GM12875 (cell line): ENCODE measurements at regions not wholly inside any gene's neighbourhood (a gene's known extent, or its start where the extent isn't known, plus 50 kb on each side); places are given as distances from the start of the nearest gene placed in this dataset.
"Not testable (repeated sequence)": the region's sequence is repeated elsewhere in the genome, so short reads cannot be mapped to it uniquely, and the experiment has no call there.

Experiments used
- H3K4me3 ChIP-seq: one replicate; pipeline ENCODE4 v1.5.1; 2011; ENCODE audit warnings: low read depth, low read length, control low read depth
- TF ChIP-seq, protein P1 (sequence below): IDR thresholded peaks from 2 replicates; pipeline ENCODE4 v1.5.1; 2011; ENCODE audit warnings: low read depth, mild to moderate bottlenecking, control low read depth, inconsistent platforms, low read length, moderate library complexity, borderline replicate concordance; ENCODE audit not compliant: insufficient read depth

DNA sequence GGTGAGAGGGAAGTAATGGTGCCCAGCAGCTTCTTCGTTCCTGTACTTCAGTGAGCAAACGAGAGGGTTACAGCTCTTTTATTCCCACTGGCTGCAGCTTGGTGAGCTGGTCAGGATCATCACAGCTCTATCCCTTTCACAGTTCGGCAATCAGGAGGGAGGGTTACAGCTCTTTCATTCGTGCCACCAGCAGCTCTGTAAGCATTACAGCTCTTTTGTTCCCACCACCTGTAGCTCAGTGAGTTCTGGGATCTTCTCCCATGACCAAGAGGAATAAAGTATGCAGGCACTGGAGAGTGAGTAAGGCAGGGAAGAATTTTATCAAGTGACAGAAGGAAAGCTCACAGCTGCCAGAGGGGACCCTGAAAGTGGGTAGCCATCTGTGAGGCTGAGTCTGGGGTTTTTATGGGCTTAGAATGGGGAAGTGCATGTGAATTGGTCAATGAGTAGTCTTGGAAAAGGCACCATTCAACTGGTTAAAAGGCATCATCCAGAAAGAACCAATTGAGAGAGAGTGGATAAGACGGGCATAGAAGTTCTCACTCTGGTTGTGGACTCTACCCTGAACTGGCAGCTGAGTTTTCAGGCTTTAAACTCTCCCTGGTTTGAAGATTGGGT lies 123.7 kb downstream of the COX18 start:
- TF ChIP-seq, protein P1, sequence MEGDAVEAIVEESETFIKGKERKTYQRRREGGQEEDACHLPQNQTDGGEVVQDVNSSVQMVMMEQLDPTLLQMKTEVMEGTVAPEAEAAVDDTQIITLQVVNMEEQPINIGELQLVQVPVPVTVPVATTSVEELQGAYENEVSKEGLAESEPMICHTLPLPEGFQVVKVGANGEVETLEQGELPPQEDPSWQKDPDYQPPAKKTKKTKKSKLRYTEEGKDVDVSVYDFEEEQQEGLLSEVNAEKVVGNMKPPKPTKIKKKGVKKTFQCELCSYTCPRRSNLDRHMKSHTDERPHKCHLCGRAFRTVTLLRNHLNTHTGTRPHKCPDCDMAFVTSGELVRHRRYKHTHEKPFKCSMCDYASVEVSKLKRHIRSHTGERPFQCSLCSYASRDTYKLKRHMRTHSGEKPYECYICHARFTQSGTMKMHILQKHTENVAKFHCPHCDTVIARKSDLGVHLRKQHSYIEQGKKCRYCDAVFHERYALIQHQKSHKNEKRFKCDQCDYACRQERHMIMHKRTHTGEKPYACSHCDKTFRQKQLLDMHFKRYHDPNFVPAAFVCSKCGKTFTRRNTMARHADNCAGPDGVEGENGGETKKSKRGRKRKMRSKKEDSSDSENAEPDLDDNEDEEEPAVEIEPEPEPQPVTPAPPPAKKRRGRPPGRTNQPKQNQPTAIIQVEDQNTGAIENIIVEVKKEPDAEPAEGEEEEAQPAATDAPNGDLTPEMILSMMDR = no peak
- no peak overlapping the region for H3K4me3 ChIP-seq

DNA sequence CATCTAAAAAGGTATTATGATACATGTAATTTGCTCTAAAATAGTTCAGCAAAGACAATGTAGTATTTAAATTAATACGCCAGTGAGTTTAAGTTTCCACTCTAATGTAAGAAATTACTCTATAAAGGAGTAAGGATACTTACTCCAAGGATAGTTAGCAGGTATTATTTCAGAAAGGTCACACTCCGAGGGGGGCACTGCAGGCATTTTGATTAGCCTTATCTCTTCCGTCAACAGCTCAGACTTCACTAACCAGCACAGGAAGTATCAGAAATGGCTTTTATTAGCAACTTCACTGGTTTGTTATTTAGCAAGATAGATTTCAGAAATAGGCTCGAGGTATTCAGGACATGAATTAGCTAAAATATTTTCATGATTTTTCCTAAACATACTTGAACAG lies 127.0 kb downstream of the COX18 start:
- H3K4me3 ChIP-seq = no peak overlapping the region
- TF ChIP-seq, protein P1 = no peak

DNA sequence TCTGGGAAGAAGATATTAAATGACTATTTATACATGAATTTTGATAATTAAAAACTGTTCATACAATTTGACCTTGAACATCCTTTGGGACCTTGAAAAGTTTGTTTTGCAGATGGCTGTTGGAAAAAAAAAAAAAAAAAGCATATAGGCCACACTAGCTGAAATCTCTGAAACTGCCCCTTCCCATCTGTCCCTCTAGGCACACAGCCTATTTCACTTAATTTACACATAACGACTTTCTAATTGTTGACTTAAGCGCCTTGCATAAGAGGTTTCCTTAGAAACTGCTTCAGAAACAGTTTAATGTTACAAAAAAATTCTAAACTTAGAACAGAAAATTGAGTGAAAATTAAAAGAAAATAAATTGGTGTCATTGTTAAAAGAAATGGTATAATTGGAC lies 131.0 kb downstream of the COX18 start:
- no peak overlapping the region for H3K4me3 ChIP-seq
- TF ChIP-seq, protein P1 = no peak

DNA sequence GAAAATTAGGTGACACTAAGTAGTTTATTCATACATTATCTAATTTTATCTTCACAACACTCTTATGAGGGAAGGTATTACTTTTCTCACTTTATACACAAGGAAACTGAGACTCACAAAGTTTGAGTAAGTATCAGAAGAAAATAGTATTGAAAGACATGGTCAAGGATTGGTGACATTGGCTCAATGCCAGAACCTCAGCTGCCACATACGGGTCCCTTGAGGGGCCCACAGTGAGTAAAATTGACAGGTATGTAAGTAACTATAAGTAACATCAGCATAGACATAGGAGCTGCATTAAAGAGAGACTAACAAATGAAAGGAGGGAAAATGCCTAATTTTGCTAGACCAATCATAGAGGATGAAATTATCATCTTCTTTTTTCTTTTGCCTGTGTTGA lies 134.1 kb downstream of the COX18 start:
- TF ChIP-seq, protein P1 = no peak

DNA sequence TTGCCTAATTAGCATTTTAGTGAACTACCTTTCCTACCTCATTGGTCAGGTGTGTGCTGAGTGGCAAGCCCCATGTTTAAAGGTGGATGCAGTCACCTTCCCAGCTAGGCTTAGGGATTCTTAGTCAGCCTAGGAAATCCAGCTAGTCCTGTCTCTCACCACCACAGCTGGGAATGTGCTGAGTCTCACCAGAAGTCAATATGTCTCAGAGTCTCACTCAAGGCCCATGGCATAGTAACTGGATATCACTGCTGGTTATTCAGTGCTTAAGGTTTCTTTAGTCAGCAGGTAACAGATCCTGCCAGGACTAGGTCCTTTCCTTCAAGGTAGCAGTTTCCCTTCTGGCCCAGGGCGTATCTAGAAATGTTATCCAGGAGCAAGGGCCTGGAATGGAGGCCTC lies 136.5 kb downstream of the COX18 start:
- TF ChIP-seq, protein P1 = no peak
- no peak overlapping the region for H3K4me3 ChIP-seq

More for the DNA sequence above, 134.1 kb downstream of the COX18 start:
- no peak overlapping the region for H3K4me3 ChIP-seq

DNA sequence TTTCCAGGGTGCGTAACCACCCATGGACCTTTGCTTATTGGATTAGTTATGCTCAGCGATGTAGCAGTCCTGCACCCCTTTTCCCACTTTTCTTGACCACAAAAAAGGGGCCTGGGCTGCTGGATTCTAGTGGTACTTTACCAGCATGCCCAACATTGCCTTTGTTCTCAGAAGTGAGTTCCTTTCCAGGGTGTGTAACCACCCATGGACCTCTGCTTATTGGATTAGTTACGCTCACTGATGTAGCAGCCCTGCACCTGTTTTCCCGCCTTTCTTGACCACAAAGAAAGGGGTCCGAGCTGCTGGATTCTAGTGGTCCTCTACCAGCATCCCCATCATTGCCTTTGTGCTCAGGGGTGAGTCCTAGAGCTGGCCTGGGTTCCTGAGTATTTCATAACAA lies 138.2 kb downstream of the COX18 start:
- no peak overlapping the region for H3K4me3 ChIP-seq
- TF ChIP-seq, protein P1 = no peak

DNA sequence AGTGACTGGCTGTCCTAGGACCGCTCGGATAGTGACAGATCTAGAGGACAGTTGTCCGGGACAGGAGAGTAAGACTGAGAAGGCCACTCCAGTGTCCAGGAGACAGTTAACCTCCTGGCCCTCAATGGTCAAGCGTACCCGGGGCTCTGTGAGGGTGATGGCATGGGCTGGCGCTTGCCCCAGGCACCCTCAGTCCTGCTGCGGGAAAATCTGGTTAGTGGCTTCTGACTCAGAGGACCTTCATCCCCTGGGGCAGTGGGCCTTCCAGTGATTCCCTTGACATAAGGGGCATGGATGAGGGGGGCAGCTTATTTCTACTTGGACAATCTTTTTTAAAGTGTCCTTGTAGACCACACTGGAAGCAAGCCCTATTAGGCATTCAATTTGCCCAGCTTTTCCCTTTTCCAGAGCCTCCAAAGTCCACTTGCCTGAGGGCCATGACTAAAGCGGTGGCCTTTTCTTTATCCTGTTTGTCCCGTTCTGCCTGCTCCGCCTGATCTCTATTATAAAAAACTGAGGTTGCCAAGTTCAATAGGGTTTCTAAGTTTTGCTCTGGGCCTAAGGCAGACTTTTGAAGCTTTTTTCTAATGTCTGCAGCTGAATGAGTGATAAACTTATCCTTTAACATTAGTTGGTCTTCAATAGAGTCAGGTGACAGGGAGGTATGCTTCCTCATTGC lies 139.8 kb downstream of the COX18 start:
- H3K4me3 ChIP-seq = not testable (repeated sequence)
